ENCODE measurements at regions not wholly inside any gene's neighbourhood (a gene's known extent, or its start where the extent isn't known, plus 50 kb on each side); places are given as distances from the start of the nearest gene placed in this dataset.

DNA sequence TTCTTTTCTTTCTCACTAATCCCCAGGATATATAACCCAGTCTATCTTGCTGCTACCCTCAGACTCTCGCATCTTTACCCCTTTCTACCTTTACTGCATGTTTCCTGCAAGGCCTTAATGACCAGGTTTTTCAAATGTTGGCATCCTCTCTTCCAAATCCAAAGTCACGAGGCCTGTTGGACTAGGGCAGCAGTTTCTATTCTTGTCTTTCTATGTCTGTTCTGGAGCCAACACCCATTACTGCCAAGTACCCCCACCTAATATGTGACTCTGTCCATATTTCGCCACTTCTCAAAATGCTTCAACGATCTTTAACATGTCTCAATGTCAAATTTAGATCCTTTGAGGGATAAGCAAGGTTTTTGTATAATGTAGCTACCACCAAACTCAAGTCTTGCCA, 443.4 kb downstream of the BMP2 start:
- Histone ChIP-seq H3K4me2 (ENCODE audit: low read depth, low read length, poor library complexity, severe bottlenecking) (no peak overlapping the region), H2AFZ (ENCODE audit: low read length) (no peak overlapping the region), H3K4me3 (ENCODE audit: low read length, poor library complexity, severe bottlenecking) (no peak overlapping the region), H4K20me1 (ENCODE audit: insufficient read depth, low read length, poor library complexity, severe bottlenecking) (no peaks in the 10 kb centered on the region), H3F3A (ENCODE audit: low read depth) (no peaks in the 10 kb centered on the region), H3K9me3 (ENCODE audit: insufficient read depth, low read depth, low read length) (no peaks in the 10 kb centered on the region), H3K27me3 (ENCODE audit: insufficient read depth, low read length, poor library complexity, severe bottlenecking) (no peaks in the 10 kb centered on the region), H3K4me1 (ENCODE audit: insufficient read depth, low read length, poor library complexity, severe bottlenecking) (no peaks in the 10 kb centered on the region), H3K79me2 (ENCODE audit: insufficient read depth, low read length) (no peaks in the 10 kb centered on the region), H3K36me3 (ENCODE audit: insufficient read depth, low read length) (no peaks in the 10 kb centered on the region), H3K9ac (ENCODE audit: low read depth, low read length, poor library complexity, severe bottlenecking) (no peak overlapping the region), H3K9me2 (replicated peaks; ENCODE audit: low read depth, low read length) (no peaks in the 10 kb centered on the region)
- TF ChIP-seq EZH2phosphoT487 (IDR thresholded peaks at IDR 0.05; ENCODE audit: borderline replicate concordance) = no peak
- TF ChIP-seq, protein P1, sequence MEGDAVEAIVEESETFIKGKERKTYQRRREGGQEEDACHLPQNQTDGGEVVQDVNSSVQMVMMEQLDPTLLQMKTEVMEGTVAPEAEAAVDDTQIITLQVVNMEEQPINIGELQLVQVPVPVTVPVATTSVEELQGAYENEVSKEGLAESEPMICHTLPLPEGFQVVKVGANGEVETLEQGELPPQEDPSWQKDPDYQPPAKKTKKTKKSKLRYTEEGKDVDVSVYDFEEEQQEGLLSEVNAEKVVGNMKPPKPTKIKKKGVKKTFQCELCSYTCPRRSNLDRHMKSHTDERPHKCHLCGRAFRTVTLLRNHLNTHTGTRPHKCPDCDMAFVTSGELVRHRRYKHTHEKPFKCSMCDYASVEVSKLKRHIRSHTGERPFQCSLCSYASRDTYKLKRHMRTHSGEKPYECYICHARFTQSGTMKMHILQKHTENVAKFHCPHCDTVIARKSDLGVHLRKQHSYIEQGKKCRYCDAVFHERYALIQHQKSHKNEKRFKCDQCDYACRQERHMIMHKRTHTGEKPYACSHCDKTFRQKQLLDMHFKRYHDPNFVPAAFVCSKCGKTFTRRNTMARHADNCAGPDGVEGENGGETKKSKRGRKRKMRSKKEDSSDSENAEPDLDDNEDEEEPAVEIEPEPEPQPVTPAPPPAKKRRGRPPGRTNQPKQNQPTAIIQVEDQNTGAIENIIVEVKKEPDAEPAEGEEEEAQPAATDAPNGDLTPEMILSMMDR (conservative IDR thresholded peaks at IDR 0.05; ENCODE audit: low read length) = no peak

DNA sequence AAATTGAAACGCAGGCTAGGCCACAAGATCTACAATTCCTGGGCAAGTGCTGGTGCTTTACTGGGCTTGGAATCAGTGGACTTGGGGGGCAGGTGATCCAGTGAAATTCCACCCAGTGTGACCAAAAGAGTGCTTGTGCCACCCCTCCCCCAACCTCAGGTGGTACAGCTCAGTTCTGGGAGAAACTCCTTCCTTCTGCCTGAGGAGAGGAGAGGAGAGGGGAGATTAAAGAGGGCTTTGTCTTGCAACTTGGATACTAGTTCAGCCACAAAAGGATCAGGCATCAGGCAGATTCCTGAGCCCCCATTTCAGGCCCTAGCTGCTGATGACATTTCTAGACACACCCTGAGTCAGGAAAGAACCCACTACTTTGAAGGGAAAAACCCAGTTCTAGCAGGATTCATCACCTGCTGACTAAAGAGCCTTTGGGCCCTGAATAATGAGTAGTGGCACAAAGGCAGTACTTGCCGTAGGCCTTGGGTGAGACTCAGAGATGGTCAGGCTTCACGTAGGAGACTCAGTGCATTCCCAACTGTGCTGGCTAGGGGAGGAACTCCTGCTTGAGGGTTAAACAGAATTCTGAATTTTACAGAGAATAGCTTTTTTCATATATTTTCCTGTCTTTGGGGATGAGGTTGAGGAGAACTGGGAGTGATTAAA, 446.7 kb downstream of the BMP2 start:
- no peak overlapping the region for H3K9ac ChIP-seq (ENCODE audit: low read depth, low read length, poor library complexity, severe bottlenecking)
- H3K36me3 ChIP-seq (ENCODE audit: insufficient read depth, low read length) = no peaks in the 10 kb centered on the region
- no peaks in the 10 kb centered on the region for H3K9me2 ChIP-seq (replicated peaks; ENCODE audit: low read depth, low read length)
- H3K9me3 ChIP-seq (ENCODE audit: insufficient read depth, low read depth, low read length) = no peaks in the 10 kb centered on the region
- no peaks in the 10 kb centered on the region for H3K4me1 ChIP-seq (ENCODE audit: insufficient read depth, low read length, poor library complexity, severe bottlenecking)
- TF ChIP-seq, protein P1 (conservative IDR thresholded peaks at IDR 0.05; ENCODE audit: low read length) = no peak
- TF ChIP-seq EZH2phosphoT487 (IDR thresholded peaks at IDR 0.05; ENCODE audit: borderline replicate concordance) = no peak
- no peak overlapping the region for H3K4me3 ChIP-seq (ENCODE audit: low read length, poor library complexity, severe bottlenecking)
- H2AFZ ChIP-seq (ENCODE audit: low read length) = no peak overlapping the region
- no peaks in the 10 kb centered on the region for H3K27me3 ChIP-seq (ENCODE audit: insufficient read depth, low read length, poor library complexity, severe bottlenecking)
- H4K20me1 ChIP-seq (ENCODE audit: insufficient read depth, low read length, poor library complexity, severe bottlenecking) = no peaks in the 10 kb centered on the region
- no peaks in the 10 kb centered on the region for H3F3A ChIP-seq (ENCODE audit: low read depth)
- H3K4me2 ChIP-seq (ENCODE audit: low read depth, low read length, poor library complexity, severe bottlenecking) = no peak overlapping the region
- H3K79me2 ChIP-seq (ENCODE audit: insufficient read depth, low read length) = no peaks in the 10 kb centered on the region

DNA sequence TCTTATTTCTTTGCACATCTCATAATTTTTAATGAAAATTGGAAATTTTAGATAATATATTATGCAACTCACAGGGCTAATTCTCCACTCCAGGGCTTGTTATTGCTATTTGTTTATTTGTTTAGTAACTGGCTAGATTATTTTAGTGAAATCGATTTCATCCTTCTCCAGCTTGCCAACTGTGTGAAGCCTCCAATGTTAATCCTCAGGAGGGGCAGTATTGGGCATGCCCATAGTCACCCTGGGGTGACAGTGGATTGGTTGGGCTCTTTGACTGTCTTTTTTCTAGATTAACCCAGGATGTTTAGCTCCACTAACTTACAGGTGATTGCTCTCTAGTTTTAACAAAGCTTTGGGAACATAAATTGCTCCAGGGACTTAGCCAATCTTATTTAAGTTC, 450.1 kb downstream of the BMP2 start:
- TF ChIP-seq, protein P1 (conservative IDR thresholded peaks at IDR 0.05; ENCODE audit: low read length) = no peak
- no peak for TF ChIP-seq EZH2phosphoT487 (IDR thresholded peaks at IDR 0.05; ENCODE audit: borderline replicate concordance)
- H3K27me3 ChIP-seq (ENCODE audit: insufficient read depth, low read length, poor library complexity, severe bottlenecking) = no peaks in the 10 kb centered on the region
- no peaks in the 10 kb centered on the region for H3K9me3 ChIP-seq (ENCODE audit: insufficient read depth, low read depth, low read length)
- H2AFZ ChIP-seq (ENCODE audit: low read length) = no peak overlapping the region
- no peaks in the 10 kb centered on the region for H3K9me2 ChIP-seq (replicated peaks; ENCODE audit: low read depth, low read length)
- no peaks in the 10 kb centered on the region for H3K79me2 ChIP-seq (ENCODE audit: insufficient read depth, low read length)
- H3K36me3 ChIP-seq (ENCODE audit: insufficient read depth, low read length) = no peaks in the 10 kb centered on the region
- H3K4me2 ChIP-seq (ENCODE audit: low read depth, low read length, poor library complexity, severe bottlenecking) = no peak overlapping the region
- H3K4me1 ChIP-seq (ENCODE audit: insufficient read depth, low read length, poor library complexity, severe bottlenecking) = no peaks in the 10 kb centered on the region
- no peaks in the 10 kb centered on the region for H4K20me1 ChIP-seq (ENCODE audit: insufficient read depth, low read length, poor library complexity, severe bottlenecking)
- no peak overlapping the region for H3K9ac ChIP-seq (ENCODE audit: low read depth, low read length, poor library complexity, severe bottlenecking)
- H3F3A ChIP-seq (ENCODE audit: low read depth) = no peaks in the 10 kb centered on the region
- H3K4me3 ChIP-seq (ENCODE audit: low read length, poor library complexity, severe bottlenecking) = no peak overlapping the region
